Stomach (tissue), 4 donors: ENCODE measurements at regions not wholly inside any gene's neighbourhood (a gene's known extent, or its start where the extent isn't known, plus 50 kb on each side); places are given as distances from the start of the nearest gene placed in this dataset.

Experiments used
- CTCF ChIP-seq, 7 experiments: fragments of 450-650 bp in 4 of 7; fragments of 200-600 bp in 3 of 7; sonication (generic) in 3 of 7; IDR thresholded peaks; one replicate each; pipeline ENCODE4 v1.5.1; 2016 to 2019; ENCODE audit warnings: antibody characterized with exemption in 7 of 7, control low read depth in 2 of 7, mild to moderate bottlenecking in 1 of 7
- POLR2AphosphoS5 ChIP-seq, 3 donors: sonication (generic); formaldehyde crosslinking; IDR thresholded peaks; one replicate each; pipeline ENCODE4 v1.6.1; 2016; ENCODE audit warnings: antibody characterized with exemption in 3 of 3

- no peak for TF ChIP-seq CTCF (IDR thresholded peaks at IDR 0.05)
- TF ChIP-seq POLR2AphosphoS5 (IDR thresholded peaks at IDR 0.05): no peak
Observed at GRCh38 chr2:191543708-191544107, 134.2 kb upstream of the NABP1 start.
